Lower leg skin (tissue), 4 donors: ENCODE measurements at regions not wholly inside any gene's neighbourhood (a gene's known extent, or its start where the extent isn't known, plus 50 kb on each side); places are given as distances from the start of the nearest gene placed in this dataset.
A peak's percentile ranks its signal among the peaks of the same experiment; 100 is the strongest.

Experiments
- DNase-seq, 2 donors: peaks; one replicate each; pipeline ENCODE4 v3.0.0-alpha.2; 2019; ENCODE audit warnings: low spot score in 2 of 2
- H3K4me3 ChIP-seq: fragments of 200-600 bp; sonication (generic); 2 replicates; pipeline ENCODE4 v1.5.1; 2017; ENCODE audit warnings: mild to moderate bottlenecking, low read depth; ENCODE audit not compliant: poor library complexity, severe bottlenecking
- CTCF ChIP-seq, 3 donors: fragments of 450-650 bp; IDR thresholded peaks; one replicate each; pipeline ENCODE4 v1.5.1; 2016; ENCODE audit warnings: antibody characterized with exemption in 3 of 3, mild to moderate bottlenecking in 3 of 3, moderate library complexity in 2 of 3
- POLR2A ChIP-seq, 2 donors: fragments of 450-650 bp; IDR thresholded peaks; one replicate each; pipeline ENCODE4 v1.6.1; 2016 to 2017; ENCODE audit warnings: antibody characterized with exemption in 2 of 2, mild to moderate bottlenecking in 1 of 2, moderate library complexity in 1 of 2
- WGBS, 2 donors: methylation state at CpG; one replicate each; pipeline ENCODE4 v1.1.5; 2018; 5-methylcytosine and 5-hydroxymethylcytosine counted together
- intact Hi-C: fragments of 100-400 bp; cut with DNase I; formaldehyde crosslinking; loops from one replicate; pipeline ENCODE4 v1.15.0; 2023; ENCODE audit warnings: low total_unique reads

- TF ChIP-seq CTCF (IDR thresholded peaks at IDR 0.05) (no peak), POLR2A (IDR thresholded peaks at IDR 0.05) (no peak)
- 36 to 37% methylated on average over 35 of the region's 35 CpGs for WGBS, 2 donors
- DNase-seq: no peak
- intact Hi-C loops: no loop called here
- no peak overlapping the region for H3K4me3 ChIP-seq
Measured at GRCh38 chr7:434891-435629, 84.6 kb downstream of the PDGFA start.

GRCh38 chr7:435630-436366, 83.8 kb downstream of the PDGFA start:
- intact Hi-C loops: no loop called here
- WGBS, 2 donors: 45% methylated on average over 26 to 28 of the region's 28 CpGs
- H3K4me3 ChIP-seq: no peak overlapping the region

GRCh38 chr7:436367-437128, 83.1 kb downstream of the PDGFA start:
- DNase-seq: no peak
- TF ChIP-seq CTCF (IDR thresholded peaks at IDR 0.05) (no peak), POLR2A (IDR thresholded peaks at IDR 0.05) (no peak)
- WGBS, 2 donors: 71 to 84% methylated on average over 10 to 30 of the region's 33 CpGs
- no peak overlapping the region for H3K4me3 ChIP-seq
- intact Hi-C loops: no loop called here

More at GRCh38 chr7:435630-436366, 83.8 kb downstream of the PDGFA start:
- peak; percentile 63 to 92 for DNase-seq
- no peak for TF ChIP-seq CTCF (IDR thresholded peaks at IDR 0.05)
- TF ChIP-seq POLR2A (IDR thresholded peaks at IDR 0.05): no peak

GRCh38 chr7:437329-438251, 82.1 kb downstream of the PDGFA start:
- no peak for DNase-seq
- 86 to 93% methylated on average over 37 to 41 of the region's 43 CpGs for WGBS, 2 donors
- TF ChIP-seq POLR2A (IDR thresholded peaks at IDR 0.05) (no peak), CTCF (IDR thresholded peaks at IDR 0.05) (no peak)
- intact Hi-C loops: no loop called here
- H3K4me3 ChIP-seq: no peak overlapping the region

- DNase-seq: no peak
- 87 to 91% methylated on average over 5 to 6 of the region's 7 CpGs for WGBS, 2 donors
- intact Hi-C loops: no loop called here
- H3K4me3 ChIP-seq: no peak overlapping the region
- TF ChIP-seq POLR2A (IDR thresholded peaks at IDR 0.05) (no peak), CTCF (IDR thresholded peaks at IDR 0.05) (no peak)
Measured at GRCh38 chr7:438361-438760, 81.3 kb downstream of the PDGFA start.
